Neural cell (in vitro differentiated cells): ENCODE measurements at regions not wholly inside any gene's neighbourhood (a gene's known extent, or its start where the extent isn't known, plus 50 kb on each side); places are given as distances from the start of the nearest gene placed in this dataset.

Experiments
- MXI1 ChIP-seq: fragments of 450-650 bp; conservative IDR thresholded peaks from 2 replicates; pipeline ENCODE4 v1.6.1; 2014; ENCODE audit warnings: antibody characterized with exemption, mild to moderate bottlenecking; ENCODE audit not compliant: poor library complexity, severe bottlenecking
- POLR2AphosphoS5 ChIP-seq: IDR thresholded peaks from 2 replicates; pipeline ENCODE4 v1.6.1; 2012
- RAD21 ChIP-seq: fragments of 450-650 bp; conservative IDR thresholded peaks from 2 replicates; pipeline ENCODE4 v1.6.1; 2014; ENCODE audit warnings: antibody characterized with exemption, mild to moderate bottlenecking, moderate library complexity
- TF ChIP-seq, protein P1 (sequence below): IDR thresholded peaks from 2 replicates; pipeline ENCODE4 v1.6.1; 2012; ENCODE audit warnings: borderline replicate concordance

- TF ChIP-seq, protein P1, sequence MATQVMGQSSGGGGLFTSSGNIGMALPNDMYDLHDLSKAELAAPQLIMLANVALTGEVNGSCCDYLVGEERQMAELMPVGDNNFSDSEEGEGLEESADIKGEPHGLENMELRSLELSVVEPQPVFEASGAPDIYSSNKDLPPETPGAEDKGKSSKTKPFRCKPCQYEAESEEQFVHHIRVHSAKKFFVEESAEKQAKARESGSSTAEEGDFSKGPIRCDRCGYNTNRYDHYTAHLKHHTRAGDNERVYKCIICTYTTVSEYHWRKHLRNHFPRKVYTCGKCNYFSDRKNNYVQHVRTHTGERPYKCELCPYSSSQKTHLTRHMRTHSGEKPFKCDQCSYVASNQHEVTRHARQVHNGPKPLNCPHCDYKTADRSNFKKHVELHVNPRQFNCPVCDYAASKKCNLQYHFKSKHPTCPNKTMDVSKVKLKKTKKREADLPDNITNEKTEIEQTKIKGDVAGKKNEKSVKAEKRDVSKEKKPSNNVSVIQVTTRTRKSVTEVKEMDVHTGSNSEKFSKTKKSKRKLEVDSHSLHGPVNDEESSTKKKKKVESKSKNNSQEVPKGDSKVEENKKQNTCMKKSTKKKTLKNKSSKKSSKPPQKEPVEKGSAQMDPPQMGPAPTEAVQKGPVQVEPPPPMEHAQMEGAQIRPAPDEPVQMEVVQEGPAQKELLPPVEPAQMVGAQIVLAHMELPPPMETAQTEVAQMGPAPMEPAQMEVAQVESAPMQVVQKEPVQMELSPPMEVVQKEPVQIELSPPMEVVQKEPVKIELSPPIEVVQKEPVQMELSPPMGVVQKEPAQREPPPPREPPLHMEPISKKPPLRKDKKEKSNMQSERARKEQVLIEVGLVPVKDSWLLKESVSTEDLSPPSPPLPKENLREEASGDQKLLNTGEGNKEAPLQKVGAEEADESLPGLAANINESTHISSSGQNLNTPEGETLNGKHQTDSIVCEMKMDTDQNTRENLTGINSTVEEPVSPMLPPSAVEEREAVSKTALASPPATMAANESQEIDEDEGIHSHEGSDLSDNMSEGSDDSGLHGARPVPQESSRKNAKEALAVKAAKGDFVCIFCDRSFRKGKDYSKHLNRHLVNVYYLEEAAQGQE, result no peak
- TF ChIP-seq RAD21 (no peak), POLR2AphosphoS5 (no peak), MXI1 (no peak)
Measured at GRCh38 chr7:46424934-46425333, 503.9 kb upstream of the IGFBP3 start.
